HK-2 (cell line): ENCODE measurements at regions not wholly inside any gene's neighbourhood (a gene's known extent, or its start where the extent isn't known, plus 50 kb on each side); places are given as distances from the start of the nearest gene placed in this dataset.

ENCODE experiments used
- DNase-seq: peaks from one replicate; pipeline ENCODE4 v3.0.0-alpha.2; 2018; ENCODE audit not compliant: unreplicated experiment

DNA sequence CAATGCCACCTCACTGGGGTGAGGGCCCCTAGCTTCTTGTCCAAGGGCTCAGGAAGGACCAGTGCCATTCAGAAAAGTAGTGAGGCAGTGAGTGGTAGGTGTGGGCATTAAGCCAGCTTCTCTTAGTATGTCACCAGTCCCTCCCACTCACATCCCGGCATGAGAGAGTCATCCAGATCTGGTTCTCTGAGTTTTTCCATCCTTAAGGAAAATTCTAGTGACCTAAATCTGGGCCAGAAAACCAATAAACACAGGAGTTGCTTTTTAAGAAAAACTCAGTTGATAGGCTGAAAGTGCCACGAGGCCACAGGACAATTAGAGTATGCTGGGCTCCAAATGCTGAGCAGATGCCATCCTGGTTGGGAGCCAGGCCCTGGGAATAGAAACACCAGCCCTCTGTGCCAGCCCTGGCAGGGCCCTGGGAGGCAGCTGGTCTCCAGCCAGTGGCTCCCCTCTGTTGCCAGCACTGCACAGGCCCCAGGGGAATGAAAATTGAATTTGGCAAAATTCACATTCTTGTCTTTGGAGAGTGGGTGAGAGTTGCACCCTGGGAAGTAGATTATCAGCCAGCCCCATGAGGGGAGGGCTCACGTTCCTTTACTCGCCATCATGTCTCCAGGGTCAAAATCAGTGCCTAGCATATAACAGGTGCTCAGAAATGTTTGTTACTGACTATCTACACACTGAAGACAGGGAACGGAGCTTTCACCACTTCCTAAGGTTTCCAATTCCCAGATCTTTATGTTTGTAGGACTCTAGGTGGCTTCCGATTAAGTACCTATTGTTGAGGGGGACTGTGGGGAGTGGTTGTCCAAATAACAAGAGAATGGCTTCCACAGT is 52.8 kb downstream of the FAM43A start:
- DNase-seq = no peak

DNA sequence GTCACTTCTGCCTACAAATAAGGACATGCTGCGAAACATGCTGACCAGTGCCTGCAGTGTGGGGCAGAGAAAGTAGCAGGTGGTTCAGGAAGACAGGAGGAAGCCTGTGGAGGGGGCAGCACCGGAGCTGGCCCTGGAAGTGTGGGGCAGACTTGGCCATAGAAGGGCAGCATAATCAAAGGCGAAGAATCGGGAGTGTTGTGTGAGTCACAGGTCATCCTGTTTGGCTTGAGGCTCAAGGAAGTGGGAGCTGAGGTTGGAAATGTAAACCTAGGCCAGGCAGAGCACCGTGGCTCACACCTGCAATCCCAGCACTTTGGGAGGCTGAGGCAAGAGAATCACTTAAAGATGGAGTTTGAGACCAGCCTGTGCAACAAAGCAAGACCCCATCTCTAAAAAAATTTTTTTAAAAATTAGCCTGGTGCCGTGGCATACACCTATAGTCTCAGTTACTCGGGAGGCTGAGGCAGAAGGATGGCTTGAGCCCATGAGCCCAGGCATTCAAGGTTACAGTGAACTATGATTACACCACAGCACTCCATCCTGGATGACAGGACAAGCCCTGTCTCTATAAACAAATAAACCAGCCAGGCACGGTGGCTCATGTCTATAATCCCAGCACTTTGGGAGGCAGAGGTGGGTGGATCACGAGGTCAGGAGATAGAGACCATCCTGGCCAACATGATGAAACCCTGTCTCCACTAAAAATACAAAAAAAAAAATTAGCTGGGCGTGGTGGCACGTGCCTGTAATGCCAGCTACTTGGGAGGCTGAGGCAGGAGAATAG is 54.0 kb downstream of the FAM43A start:
- no peak for DNase-seq

DNA sequence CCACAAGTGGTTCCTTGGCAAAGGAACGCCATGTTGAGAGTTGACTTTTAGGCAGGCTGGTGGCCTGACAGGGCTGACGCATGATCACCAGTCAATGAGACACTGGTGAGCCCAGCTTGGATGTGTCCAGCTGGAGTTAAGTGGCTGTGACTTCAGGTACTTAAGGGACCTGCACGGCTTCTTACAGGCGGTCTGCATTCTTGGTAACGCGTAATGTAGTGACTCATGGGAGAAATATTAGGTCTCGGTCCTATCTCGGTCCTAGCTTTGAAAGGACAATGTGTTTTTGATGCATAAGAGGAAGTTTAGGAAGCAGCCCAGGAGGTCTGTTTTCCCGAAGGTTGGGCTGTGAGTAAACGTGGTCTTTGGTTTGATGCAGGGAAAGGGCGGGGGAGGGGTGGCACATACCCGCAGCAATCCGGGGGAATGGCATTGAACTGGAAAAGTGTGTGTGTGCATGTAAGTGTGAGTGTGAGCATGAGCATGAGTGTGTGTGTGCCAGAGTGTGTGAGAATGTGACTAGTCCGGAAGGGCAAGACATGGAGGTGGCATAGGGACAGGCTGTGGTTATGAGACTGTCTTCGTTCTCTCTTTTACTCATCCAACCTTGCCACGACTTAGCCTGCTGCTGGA is 55.3 kb downstream of the FAM43A start:
- peak; percentile 75 for DNase-seq

DNA sequence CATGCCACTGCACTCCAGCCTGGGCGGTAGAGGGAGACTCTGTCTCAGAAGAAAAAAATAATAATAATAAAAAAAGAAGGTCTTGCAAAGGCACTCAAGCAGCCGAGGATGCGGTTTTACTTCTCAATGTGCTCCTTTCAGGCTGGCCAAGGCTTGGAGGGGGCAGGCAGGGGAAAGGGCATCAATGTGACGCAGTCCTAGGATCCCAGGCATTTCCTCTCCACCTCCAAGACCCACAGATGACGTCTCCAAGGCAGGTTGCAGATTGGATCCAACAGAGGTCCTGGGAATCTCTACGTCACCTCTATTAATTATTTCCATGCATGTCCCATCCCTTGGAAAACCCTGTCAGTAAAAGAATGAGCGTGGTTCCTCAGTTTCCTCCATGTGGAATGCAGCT is 56.2 kb downstream of the FAM43A start:
- DNase-seq = no peak

DNA sequence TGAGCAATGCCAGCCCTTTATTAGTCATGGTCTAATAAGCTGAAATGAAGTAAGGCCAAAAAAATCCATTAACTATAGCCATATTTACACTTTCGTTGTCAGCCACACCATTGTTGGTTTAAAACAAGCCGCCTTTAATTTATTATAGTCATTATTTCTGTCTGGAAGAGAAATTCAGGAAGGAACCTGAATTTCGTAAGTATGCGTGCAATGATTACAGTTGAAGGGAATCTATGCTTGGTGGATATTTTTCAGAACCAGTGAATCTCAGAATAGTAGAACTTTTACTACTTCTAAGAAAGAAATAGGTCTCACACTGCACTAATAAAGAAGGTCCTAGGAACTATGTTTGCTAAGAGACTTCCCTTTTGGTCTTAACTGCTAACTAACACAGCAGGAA is 59.1 kb downstream of the FAM43A start:
- no peak for DNase-seq

DNA sequence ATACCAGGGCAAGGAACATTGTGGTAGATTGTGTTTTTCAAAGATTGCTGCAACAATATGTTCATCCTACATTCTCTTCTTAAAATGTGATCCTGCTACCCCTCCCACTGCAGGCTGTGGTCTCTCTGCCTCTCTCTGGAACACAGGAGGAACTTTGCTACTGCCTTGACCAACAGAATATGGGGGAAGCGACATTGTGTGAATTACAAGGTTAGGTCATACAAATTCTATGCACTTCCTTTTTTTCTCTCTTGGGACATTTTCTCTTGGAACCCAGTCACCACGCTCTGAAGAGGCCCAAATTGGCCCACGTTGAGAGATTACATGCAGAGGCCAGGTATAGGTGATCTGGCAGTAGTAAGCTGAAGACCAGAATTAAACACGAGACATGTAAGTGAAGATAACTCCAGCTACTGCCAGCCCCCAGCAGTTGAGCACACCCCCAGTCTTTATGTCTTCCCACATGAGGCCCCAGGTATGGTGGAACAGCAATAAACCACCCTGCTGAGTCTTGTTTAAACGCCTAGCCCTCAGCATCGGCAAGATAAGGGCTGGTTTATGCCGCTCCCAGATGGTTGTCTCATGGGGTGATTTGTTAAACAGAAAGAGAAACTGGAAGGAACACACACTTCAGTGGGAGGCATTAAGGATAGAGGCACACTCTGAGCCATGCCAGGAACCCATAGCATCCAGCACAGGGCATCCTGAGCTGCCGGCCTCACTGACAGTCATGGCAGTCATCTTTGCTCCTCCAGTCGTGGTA is 59.9 kb downstream of the FAM43A start:
- no peak for DNase-seq

DNA sequence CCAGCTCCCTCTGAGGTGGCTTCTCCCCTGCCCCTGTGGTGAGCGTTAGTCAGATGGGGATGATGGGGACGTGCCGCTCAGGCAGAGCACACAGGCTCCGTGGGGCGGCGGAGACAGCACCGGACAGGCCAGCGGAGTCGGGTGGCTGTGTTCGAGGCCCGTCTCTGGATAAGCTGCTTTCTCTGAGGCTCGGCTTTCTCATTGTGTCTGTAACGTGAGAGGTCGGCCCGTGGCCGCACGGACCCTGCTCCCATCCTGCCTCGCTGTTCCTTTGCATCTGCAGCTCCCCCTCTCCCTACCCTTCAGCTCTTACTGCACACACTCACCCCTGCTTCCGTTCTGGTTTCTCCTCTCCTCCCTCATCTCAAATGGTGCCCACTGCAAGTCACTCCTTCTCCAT is 62.5 kb downstream of the FAM43A start:
- DNase-seq = no peak

DNA sequence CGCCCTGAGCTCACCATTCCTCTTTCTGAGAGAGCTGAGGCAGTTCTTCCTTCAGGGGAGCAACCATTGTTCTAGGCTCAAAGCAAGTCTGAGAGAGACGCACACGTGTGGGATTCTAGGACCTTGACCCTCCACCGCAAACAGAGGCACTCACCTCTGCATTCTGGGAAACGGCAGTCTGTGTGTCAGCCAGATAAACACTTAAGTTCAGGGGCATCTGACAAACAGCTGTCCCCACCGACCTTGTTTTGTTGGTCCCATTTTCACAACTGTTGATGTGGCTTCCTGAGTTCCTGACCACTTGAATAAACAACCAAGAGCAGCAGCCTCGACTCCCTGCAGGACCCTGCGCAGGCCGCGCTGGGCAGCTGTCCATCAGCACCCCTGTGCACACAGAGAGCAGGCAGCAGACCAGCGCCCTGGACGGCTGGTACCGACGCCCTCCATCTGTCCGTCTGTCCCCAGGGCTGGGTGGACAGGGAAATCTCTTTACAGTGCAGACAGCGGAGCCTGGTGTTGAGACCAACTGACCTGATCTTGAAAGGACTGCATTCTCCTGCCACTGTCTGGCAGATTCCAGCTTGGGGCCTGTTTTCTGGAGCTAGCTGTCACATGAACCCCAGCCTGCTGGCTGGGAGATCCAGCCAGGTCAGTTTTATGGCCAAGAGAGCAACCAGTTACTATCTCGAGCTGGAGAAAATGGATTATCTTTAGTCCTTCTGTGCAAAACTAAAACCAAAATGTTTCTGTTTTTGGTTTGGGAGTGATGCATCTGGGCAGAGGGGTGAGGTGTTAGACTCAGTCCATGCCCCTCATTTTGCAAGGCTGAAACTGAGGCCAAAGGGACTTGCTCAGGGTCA is 64.2 kb downstream of the FAM43A start:
- no peak for DNase-seq

DNA sequence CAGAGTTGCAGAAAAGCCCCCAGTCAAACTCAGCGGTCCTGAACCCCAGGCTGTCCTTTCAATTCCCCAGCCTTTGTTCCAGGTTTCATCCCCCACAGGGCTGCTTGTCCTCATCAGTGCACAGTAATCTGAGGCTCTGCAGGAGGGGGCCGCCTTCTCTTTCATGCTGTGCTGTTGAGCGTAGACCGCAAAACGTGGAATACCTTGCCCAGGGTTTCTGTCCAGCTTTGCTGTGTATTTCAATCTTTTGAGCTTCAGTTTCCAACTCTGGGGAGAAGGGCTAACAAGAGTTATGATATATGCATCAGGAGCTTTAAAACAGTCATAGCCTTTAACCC is 64.8 kb downstream of the FAM43A start:
- DNase-seq = no peak

DNA sequence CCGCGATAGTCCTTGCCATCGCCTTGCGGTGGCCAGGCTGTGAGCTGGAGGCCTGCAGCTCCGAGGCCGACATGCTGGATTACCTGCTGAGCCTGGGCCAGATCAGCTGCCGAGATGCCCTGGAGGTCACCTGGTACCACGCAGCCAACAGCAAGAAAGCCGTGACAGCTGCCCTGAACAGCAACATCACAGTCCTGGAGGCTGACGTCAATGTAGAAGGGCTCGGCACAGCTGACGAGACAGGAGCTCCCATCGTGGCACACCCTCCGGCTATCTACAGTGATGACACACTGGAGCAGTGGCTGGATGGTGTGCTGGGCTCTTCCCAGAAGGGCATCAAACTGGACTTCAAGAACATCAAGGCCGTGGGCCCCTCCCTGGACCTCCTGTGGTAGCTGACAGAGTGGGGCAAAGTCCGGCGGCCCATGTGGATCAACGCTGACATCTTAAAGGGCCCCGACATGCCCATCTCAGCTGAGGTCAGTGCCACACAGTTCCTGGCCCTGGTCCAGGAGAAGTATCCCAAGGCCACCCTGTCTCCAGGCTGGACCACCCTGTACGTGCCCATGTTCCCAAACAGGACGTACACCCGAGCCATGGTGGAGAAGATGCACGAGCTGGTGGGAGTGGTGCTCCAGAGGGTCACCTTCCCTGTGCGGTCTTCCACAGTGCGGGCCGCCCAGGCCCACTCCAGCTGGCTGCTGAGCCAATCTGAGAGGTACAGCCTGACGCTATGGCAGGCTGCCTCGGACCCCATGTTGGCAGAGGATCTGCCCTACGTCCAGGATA is 70.2 kb downstream of the FAM43A start:
- no peak for DNase-seq

DNA sequence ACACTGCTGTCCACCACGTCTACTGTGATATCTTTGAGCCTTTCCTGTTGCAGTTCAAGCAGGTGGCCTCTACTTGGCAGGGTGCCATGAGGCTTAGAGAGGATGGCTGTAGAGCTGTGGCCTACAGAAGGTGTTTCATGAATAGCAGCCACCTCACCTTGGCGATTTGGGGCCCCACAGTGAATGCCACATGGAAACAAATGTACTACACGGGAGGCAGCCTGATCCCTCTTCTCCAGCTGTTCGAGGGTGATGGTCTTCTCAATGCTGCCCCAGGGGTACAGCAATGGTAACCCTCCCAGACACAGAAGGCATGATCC is 70.7 kb downstream of the FAM43A start:
- DNase-seq = no peak

DNA sequence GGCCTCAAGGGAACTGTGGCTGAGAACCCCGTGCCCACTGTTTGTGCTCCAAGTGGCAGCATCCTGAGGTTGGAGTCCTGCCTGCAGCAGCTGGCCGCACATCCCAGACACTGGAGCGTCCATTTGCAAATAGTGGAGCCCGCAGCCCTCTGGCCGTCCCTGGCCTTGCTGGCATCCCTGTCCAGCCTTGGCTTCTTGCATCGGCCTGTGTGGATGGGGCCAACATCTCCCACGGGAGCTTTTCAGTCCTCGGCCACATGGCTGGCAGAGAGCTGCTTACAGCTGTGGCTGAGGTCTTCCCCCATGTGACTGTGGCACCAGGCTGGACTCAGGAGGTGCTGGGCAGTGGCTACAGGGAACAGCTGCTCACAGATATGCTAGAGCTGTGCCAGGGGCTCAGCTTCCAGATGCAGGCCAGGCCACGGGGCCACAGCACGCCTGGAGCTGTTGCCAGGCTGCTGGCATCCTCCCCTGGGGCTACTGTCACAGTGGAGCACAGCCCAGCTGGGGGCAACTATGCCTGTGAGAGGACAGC is 71.2 kb downstream of the FAM43A start:
- DNase-seq = no peak

DNA sequence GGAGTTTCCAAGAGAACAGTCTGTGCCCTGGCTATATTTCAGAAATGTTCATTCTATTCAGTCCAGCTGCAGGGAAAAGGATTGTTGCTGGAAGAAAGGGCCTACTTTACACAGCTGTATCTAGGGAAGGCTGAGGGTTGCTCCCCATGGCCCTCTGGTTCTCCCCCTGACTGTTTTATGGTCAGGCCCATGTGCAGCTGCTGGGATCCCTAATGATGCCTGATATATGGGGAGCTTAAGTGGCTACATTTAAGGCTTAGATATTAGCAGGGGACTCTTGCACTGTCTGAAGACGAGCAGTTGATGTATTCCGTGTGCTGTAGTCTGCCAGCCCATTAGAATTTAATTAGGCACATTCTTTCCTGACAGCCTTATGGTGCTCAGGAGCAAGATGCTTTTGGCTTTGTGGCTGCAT is 72.0 kb downstream of the FAM43A start:
- no peak for DNase-seq

DNA sequence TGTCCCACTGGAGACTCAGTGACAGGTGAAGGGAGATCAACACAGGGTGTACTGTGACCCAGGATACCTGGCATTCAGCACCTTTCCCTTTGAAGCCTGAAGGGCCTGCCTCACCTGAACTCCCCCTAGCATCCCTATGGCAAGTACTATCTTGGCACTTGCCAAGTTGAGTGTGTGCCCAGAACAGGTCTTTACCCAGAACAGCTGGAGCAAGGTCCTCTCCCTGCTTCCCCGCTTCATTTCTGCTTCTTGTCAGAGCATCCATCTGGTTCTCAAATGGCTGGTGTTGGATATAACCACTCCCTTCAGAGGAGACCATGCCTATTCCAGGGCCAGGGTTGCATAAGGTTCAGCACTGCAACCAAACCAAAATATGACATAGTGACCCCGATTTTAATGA is 73.0 kb downstream of the FAM43A start:
- DNase-seq = no peak

DNA sequence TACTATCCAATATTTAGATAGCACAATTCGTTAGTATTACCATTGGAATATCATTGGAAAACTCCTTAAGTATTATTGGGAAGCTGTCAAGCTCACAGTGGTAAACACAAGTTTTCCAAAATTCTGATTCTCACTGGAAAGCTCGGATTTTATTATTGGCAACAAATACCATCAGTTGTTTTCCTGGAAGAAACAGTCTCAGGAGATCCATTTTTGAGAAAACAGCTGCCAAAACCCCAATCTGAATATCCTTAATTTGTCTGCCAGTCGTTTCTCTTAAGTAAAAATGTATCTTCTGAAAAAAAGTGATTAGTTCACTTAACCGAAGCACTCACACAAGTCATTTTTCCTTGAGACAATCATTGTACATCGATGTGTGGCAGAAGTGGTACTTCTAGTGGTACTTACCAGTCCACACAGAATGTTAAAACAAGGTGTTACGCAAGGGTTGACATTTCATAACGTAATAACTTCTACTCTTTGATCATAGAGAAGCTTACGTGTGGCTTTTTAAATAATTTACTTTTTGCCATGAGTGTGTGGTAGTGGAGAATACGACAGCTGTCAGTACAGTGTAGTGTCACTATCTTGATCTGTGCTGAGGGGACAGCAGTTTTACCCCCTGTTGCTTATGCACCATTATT is 74.9 kb downstream of the FAM43A start:
- DNase-seq = no peak

DNA sequence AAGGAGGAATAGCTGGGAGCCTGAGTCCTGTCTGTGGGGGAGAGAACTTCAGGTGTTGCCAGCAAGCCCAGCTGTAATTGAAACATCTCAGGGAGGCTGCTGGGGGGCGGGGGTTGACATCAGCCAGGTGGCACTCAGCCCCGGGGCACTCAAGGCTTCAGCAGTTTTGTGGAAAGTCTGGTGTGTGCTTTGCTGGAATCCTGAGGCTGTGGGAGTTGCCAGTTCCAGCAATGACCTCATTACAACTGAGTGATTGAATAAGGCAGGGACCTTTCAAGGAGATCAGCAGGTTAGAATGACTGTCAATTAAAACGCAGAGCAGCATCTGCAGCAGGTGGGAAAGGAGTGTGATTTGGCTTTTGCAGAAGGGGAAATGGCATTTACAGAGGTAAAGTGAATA is 75.7 kb downstream of the FAM43A start:
- DNase-seq = no peak

DNA sequence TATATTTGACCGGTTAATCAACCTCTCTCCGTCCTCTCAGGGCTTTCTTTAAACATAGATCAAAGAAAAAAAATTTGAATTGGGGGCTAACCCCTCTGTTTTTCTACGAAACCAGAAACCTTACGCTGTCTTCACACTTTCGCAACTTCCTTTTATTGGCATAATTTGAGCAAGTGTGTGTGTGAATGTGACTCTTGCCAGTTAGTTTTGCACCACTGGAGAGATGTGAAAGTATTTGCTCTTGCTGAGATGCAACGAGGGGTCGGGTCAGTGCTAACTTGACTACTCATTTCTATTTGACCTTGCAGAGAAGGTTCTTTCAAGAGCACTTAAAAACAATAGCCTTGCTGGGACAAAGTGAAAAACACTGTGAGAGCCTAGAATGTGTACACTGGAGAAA is 81.2 kb downstream of the FAM43A start:
- no peak for DNase-seq

DNA sequence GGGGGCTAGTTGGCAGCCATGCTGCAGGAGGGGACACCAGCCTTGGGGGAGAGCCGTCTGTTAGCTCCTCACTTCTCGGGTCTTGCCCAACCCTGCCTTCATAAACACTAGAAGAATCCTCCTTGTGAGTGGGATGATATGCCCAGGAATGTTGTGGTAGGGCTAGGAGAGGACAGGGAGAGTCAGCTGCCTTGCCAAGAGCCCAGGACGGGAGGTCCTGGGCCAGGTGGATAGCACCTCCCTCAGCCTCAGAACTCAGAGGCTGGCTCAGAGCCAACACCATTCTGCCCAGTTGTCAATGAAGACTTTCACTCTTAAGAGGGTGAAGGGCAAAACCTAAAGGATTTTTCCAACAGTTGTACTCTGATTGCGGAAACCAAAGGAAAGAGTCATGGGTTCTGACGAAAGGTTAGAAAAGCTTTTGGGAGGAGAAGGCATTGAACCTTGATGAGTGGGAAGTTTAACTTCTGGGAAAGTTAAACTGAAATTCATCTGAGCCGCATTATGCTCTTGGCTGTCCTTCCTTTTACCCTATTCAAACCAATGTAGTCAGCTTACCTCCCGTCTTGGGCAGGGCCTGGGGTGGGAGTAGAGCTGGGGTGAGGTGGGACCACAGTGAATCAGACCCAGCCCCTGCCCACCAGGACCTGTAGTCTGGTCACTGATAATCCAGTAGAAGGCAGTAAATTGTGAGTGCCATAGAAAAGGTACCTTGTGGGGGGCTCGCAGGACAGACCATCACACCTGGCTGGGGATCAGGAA is 81.9 kb downstream of the FAM43A start:
- no peak for DNase-seq

DNA sequence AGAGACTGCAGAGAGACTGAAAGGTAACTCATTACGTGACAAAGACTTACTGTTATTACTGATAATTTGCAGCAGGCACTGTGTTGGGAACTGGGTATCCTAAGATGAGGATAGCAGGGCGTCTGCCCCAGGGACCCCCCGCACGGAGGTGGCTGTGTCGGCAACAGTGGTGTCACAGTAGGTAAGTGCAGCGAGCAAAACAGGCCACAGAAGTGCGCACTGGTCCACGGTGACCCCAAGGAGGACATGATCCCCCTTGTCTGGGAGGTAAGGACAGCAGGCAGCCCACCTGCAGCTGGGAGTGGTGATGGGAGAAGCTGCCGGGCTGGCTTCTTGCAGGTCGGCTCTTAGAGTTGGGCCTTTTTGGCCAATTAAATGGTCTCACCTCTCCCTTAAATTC is 82.9 kb downstream of the FAM43A start:
- DNase-seq = no peak
